GM04503 (cell line): ENCODE measurements at regions not wholly inside any gene's neighbourhood (a gene's known extent, or its start where the extent isn't known, plus 50 kb on each side); places are given as distances from the start of the nearest gene placed in this dataset.
A peak's percentile ranks its signal among the peaks of the same experiment; 100 is the strongest.

Experiments
- DNase-seq: peaks from one replicate; pipeline ENCODE4 v3.0.0-alpha.2; 2012; ENCODE audit warnings: low read depth

GRCh38 chr3:115330430-115330829, 183.3 kb upstream of the ZBTB20 start:
- DNase-seq: no peak

DNA sequence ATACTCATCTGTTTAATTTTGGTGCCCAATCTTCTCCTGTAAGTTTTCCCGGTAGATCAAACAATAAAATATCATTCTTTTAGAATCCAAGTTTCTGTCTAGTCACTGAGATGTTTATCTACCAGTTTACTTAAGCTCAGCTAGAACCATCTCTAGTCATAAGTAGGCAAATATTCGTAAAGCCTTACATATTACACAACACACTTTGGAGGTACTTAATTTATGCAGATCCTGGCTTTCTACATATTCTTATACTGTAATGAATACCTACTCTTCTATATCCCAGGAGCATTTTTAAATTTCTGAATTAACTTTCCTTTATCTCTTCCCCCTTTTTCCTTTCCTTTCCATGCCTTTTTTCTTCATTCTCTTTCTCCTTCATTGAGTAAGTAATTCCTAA, 185.9 kb upstream of the ZBTB20 start:
- no peak for DNase-seq

- DNase-seq: no peak
Observed at GRCh38 chr3:115336836-115337235, 189.7 kb upstream of the ZBTB20 start.

- no peak for DNase-seq
Observed at GRCh38 chr3:115340586-115340985, 193.5 kb upstream of the ZBTB20 start.

DNA sequence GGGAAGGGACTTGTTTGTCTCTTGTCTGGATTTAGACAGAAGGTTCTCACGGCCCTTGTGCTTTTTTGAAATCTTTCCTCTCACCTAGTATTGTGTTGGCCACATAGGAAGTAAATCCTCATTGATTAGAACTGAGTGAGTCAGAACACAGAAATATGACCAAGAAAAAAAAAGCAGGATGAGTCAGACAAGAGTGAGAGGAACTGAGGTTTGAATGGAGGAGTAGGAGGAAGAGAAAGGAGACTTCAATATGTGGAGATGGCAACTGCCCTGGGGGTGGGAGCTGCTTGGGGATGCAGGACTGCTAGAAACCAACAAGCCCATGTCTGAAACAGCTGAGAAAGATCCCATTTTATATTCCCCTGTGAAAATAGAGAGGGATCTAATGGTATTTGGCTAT, 194.1 kb upstream of the ZBTB20 start:
- DNase-seq: peak; percentile 42

- DNase-seq: no peak
Observed at GRCh38 chr3:115347737-115348136, 200.6 kb upstream of the ZBTB20 start.

DNA sequence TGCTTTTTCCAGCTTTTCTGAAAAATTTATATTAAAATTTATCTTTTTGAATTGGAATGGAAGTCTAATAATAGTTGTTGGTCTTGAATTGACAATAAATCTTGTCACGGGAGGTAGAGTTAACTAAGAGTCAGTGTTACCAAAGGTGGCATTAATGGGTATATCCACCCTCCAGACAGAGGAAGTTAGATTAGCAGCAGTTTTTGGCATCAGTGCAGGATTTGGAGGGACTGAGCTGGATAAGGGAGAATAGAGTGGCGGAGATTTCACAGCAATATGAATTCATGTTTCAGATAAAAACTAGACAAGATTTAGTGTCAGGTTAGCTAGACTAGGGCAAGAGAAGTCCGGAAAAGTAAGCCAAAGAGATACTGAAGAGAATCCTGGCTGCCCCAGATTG, 201.3 kb upstream of the ZBTB20 start:
- DNase-seq: no peak

DNA sequence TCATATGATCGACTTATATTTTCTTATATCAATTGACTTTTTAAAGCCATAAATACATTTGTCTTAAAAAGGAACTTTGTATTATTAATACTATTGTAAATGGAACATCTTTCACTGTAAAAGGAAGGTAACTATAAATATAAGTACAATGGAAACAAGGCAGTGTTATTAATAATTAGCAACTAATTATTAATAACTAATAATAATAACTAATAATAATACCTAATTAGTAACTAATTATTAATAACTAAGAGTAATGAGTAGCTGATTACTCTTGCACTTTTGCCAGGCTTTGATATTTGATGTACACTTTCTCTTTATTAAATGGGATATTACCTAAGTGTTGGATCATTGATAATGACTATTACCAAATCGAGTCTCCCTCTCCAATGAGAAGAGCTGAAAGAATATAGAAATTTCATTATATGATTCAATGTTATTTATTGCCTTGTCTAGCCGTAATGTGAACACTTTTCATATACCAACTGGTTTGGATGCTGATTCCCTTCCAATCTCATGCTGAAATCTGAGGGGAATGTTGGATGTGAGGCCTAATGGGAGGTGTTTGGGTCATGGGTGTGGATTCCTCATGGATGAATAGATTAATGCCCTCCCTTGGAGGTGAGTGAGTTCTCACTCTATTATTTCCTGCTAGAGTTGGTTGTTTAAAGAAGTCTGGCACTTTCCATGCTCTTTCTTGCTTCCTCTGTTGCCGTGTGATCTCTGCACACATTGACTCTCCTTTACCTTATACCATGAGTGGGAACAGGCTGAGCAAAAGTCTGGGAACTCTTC, 202.1 kb upstream of the ZBTB20 start:
- no peak for DNase-seq

DNA sequence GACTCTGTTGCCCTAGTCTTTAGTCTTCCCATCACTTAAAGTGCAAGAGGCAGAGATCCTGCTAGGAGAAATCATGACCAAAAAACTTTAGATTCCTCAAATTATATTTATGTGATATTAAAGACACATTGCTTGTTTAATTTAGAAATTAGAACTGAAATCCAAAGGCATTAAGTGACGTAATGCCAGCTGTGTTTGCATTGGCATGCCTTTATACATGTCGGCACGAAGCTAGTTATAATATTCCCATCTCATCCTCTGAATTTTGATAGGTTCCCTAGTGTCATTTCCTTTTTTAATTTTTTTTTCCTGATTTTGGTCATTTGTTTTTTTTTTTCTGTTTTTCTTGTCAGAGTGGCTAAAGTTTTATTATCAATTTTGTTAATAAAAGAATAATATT, 203.5 kb upstream of the ZBTB20 start:
- DNase-seq: no peak

- DNase-seq: no peak
Observed at GRCh38 chr3:115351193-115351592, 204.1 kb upstream of the ZBTB20 start.

DNA sequence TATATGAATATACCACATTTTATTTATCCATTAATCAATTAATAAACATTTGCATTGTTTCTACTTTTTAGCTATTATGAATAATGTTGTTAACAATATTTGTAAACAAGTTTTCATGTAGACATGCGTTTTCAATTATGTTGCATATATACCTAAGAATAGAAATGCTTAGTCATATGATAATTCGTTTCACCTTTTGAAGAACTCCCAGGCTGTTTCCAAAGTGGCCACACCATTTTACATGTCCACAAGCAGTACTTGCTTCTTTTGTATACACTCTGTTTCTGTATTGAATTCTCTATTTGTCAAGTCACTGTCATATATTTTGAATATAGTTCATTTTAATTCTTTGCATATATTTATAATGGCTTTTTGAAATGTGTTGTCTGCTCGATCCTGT, 206.9 kb upstream of the ZBTB20 start:
- DNase-seq: no peak

DNA sequence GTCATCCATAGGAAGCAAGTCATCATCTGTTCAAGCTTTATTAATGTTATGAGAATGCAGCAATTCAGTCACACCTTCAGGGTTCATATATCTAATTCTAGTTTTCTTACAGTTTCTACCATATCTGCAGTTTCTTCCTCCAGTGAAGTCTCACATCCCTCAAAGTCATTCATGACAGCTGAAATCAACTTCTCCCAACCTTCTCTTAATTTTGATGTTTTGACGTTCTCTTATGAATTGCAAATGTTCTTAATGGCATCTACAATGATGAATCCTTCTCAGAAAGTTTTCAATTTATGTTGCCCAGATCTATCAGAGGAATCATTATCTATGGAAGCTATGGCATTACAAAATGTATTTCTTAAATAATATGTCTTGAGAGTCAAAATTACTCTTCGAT, 210.4 kb upstream of the ZBTB20 start:
- no peak for DNase-seq

DNA sequence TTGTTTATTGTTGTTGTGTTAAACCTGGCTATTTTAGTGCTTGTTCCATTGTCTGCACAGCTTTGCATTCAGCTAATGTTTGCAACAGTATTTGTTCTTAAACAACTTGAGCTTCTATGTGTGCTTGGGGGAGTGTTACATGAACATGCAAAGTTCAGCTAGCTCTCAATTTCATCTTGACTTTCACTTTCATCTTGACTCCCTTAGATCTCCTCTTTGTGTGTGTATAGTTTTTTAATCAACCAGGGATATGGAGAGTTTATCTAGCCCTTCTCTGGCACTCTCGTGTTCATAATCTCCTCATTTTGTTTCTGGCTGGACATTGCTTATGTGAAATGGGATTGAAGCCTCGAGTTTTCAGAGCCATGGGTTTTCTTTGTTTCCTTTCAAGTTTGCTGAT, 212.4 kb upstream of the ZBTB20 start:
- no peak for DNase-seq

GRCh38 chr3:115361806-115362205, 214.7 kb upstream of the ZBTB20 start:
- DNase-seq: no peak

DNA sequence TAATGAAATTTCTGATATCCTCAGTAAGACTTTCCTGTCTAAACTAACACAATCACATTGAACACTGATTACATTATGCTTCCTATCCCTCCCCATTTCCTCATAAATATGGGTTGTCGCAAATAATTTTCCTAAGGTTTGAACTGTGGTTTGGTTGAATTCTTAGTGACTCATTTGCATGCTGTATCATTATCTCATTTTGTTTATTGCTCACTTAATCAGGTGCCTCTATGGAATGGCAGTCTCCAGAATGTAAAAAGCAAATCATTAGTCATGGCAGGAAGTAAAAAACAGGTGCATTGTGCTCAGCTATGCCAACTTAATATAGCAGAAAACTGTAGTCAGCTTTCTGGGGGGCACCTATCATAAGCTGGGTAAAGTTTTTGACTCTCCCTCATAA, 216.0 kb upstream of the ZBTB20 start:
- no peak for DNase-seq

- no peak for DNase-seq
Observed at GRCh38 chr3:115369021-115369420, 221.9 kb upstream of the ZBTB20 start.

DNA sequence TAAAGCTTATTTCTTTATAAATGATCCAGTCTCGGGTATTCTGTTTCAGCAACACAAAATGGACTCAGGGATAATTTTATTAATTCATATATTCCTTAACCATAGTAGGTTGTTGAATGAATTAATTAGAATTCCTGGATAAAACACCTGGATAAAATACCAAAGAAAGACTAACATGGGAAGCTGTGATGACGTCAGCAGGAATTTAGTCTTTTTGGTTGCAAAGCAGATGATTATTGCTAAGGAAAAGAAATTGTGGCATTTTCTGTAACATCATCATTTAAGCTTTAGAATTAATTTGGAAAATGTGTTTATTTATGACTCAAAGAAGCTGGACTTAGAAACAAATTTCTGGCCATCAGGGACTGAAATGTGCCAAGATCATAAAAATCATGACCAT, 228.3 kb upstream of the ZBTB20 start:
- no peak for DNase-seq

DNA sequence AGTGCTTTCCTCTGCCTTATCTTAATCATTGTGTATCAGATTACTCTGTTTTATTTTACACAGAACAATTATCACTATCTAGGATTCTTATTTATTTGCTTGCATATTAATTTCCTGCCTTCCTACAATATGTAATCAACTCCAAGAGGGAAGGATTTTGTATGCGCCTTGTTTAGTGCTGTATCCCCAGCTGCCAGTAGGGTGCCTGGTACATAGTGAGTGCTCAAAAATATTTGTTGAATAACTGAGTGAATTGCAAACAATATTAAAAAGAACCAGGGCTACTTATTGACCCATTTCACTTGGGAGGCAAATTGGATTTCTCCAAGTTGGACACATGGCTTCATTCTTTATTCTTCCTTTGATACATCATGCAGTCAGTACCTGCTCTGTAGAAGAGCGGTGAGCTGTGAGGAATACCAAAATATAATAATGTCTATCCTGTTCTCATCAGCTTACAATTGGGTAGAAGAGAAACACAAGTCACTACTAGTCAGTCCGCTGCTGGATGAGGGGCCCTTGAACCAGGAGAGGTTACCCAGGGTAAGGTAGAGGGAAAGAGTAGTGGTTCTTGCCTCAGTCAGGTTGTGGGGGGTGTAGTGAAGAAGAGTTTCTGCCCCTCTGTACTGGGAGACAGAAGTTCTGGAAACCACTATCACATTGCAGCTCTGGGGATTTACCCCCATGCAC, 233.9 kb upstream of the ZBTB20 start:
- DNase-seq: no peak

GRCh38 chr3:115381573-115381912, 234.5 kb upstream of the ZBTB20 start:
- no peak for DNase-seq

DNA sequence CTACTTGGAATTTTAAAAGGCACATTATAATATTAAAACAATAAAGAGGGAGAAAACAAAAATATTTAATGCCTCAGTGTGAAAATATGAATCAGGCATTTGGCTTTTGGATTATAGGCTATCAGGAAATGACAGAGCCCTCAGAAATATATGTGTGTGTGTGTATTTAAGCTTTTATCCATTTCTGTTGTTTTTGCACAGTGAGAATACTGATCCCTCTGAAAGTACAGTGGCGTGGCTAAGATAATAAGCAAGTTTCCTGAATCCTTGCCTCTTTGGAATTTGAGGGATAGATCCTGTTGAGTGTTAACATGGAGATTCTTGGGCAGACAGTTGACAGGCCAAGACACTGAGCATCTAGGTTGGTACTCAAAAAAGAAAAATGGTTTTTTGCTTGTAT, 234.8 kb upstream of the ZBTB20 start:
- DNase-seq: no peak

GRCh38 chr3:115384381-115384780, 237.3 kb upstream of the ZBTB20 start:
- DNase-seq: no peak

DNA sequence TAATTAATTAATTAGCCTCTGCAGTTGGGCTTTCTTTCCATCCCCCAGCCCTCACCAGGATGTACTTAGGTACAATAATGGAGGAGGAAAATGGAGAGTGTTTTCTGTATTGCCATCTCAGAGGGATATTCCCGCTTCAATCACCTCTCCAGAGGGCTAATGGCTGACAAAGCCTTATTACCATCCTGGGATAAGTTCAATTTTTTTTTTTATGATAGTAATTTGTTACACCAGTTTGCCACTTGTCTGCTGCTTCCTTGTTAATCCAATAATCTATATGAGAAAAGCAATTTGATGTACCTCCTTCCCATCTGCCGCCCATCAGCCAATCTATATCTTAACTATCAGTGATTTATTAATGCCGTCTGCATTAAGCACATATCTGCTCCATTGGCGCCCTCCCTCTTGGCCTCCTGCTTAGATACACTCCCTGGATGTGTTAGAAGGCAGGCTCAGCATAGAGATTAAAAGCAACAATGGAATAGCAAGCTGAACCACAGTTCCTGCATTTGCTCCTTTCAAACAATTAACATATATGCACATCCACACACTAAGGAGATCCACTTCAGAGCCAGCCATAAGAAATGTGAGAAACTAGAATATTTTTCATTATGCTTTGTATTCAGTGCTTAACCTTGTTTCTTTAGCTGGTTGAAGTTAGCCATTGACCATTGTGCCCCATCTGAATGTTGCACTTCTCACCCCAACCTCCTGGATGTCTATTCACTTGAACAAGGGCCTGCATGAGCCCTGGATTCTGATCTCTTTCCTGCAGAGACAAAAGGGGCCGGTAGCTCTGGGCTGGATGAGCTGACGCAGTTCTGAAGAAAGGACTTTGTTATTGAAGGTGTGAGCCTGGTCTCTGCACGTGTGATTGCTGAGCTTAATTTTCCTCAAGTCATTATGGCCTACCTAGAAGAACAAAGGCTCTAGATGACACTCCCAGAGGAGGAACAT, 237.3 kb upstream of the GAP43 start:
- DNase-seq: no peak

GRCh38 chr3:115388166-115388565, 235.1 kb upstream of the GAP43 start:
- DNase-seq: peak; percentile 3
